Astrocyte (in vitro differentiated cells and primary cell): ENCODE measurements at regions not wholly inside any gene's neighbourhood (a gene's known extent, or its start where the extent isn't known, plus 50 kb on each side); places are given as distances from the start of the nearest gene placed in this dataset.

Source experiments
- DNase-seq: peaks from one replicate; pipeline ENCODE4 v3.0.0-alpha.2; 2010; ENCODE audit warnings: low read depth
- FAIRE-seq: peaks from 2 replicates; lab custom pipeline; 2011; peaks lifted over from hg19 to GRCh38; lab: Jason Lieb, UNC
- H2AFZ ChIP-seq: 2 replicates; pipeline ENCODE4 v1.6.0; 2012; ENCODE audit warnings: low read depth, low read length, inconsistent platforms
- H3K27ac ChIP-seq: 2 replicates; pipeline ENCODE4 v1.5.1; 2011; ENCODE audit warnings: low read depth, low read length, inconsistent platforms
- H3K27me3 ChIP-seq: 2 replicates; pipeline ENCODE4 v1.6.0; 2011; ENCODE audit warnings: low read length, inconsistent platforms; ENCODE audit not compliant: insufficient read depth
- H3K36me3 ChIP-seq: 2 replicates; pipeline ENCODE4 v1.5.1; 2011; ENCODE audit warnings: low read length, inconsistent platforms; ENCODE audit not compliant: insufficient read depth
- H3K4me1 ChIP-seq: 2 replicates; pipeline ENCODE4 v1.5.1; 2011; ENCODE audit warnings: low read length, inconsistent platforms; ENCODE audit not compliant: insufficient read depth
- H3K4me2 ChIP-seq: 2 replicates; pipeline ENCODE4 v1.6.0; 2012; ENCODE audit warnings: low read length, inconsistent platforms
- H3K4me3 ChIP-seq: 2 replicates; pipeline ENCODE4 v1.5.1; 2011; ENCODE audit warnings: low read depth, mild to moderate bottlenecking, low read length, inconsistent platforms; ENCODE audit not compliant: insufficient read depth
- H3K79me2 ChIP-seq: 2 replicates; pipeline ENCODE4 v1.6.0; 2012; ENCODE audit warnings: mild to moderate bottlenecking, low read length, inconsistent platforms; ENCODE audit not compliant: insufficient read depth
- H3K9ac ChIP-seq: 2 replicates; pipeline ENCODE4 v1.6.0; 2012; ENCODE audit warnings: mild to moderate bottlenecking, low read length, inconsistent platforms
- H3K9me3 ChIP-seq: 2 replicates; pipeline ENCODE4 v1.5.1; 2012; ENCODE audit warnings: low read depth, mild to moderate bottlenecking, low read length, inconsistent platforms; ENCODE audit not compliant: insufficient read depth
- H4K20me1 ChIP-seq: 2 replicates; pipeline ENCODE4 v1.6.0; 2012; ENCODE audit warnings: low read length, inconsistent platforms; ENCODE audit not compliant: insufficient read depth
- H3K27ac Mint-ChIP-seq: one replicate; pipeline ENCODE4 v1.8.0; 2021; ENCODE audit warnings: mild to moderate bottlenecking, mixed read lengths; ENCODE audit not compliant: unreplicated experiment
- H3K27me3 Mint-ChIP-seq: one replicate; pipeline ENCODE4 v1.8.0; 2021; ENCODE audit warnings: low read depth, mixed read lengths; ENCODE audit not compliant: unreplicated experiment
- H3K36me3 Mint-ChIP-seq: one replicate; pipeline ENCODE4 v1.8.0; 2021; ENCODE audit warnings: low read depth, mixed read lengths; ENCODE audit not compliant: unreplicated experiment
- H3K4me1 Mint-ChIP-seq: one replicate; pipeline ENCODE4 v1.8.0; 2021; ENCODE audit warnings: low read depth, mixed read lengths; ENCODE audit not compliant: unreplicated experiment
- H3K4me3 Mint-ChIP-seq: one replicate; pipeline ENCODE4 v1.8.0; 2021; ENCODE audit warnings: mild to moderate bottlenecking, moderate library complexity, mixed read lengths; ENCODE audit not compliant: unreplicated experiment
- H3K9me3 Mint-ChIP-seq: one replicate; pipeline ENCODE4 v1.8.0; 2021; ENCODE audit warnings: mild to moderate bottlenecking, mixed read lengths; ENCODE audit not compliant: unreplicated experiment
- EZH2 ChIP-seq: IDR thresholded peaks from 2 replicates; pipeline ENCODE4 v1.6.1; 2012; ENCODE audit warnings: mild to moderate bottlenecking, low read length, inconsistent platforms; ENCODE audit not compliant: insufficient read depth
- TF ChIP-seq, protein P1 (sequence below): IDR thresholded peaks from 2 replicates; pipeline ENCODE4 v1.5.1; 2011; ENCODE audit warnings: low read depth, mild to moderate bottlenecking, inconsistent platforms, low read length, moderate library complexity; ENCODE audit not compliant: insufficient read depth

GRCh38 chr9:135183528-135184180 is 96.2 kb downstream of the OLFM1 start:
- FAIRE-seq, result no peak
- no peak overlapping the region for H3K27ac ChIP-seq

GRCh38 chr9:135184181-135185053 is 96.9 kb downstream of the OLFM1 start:
- no peak for TF ChIP-seq EZH2
- TF ChIP-seq, protein P1, sequence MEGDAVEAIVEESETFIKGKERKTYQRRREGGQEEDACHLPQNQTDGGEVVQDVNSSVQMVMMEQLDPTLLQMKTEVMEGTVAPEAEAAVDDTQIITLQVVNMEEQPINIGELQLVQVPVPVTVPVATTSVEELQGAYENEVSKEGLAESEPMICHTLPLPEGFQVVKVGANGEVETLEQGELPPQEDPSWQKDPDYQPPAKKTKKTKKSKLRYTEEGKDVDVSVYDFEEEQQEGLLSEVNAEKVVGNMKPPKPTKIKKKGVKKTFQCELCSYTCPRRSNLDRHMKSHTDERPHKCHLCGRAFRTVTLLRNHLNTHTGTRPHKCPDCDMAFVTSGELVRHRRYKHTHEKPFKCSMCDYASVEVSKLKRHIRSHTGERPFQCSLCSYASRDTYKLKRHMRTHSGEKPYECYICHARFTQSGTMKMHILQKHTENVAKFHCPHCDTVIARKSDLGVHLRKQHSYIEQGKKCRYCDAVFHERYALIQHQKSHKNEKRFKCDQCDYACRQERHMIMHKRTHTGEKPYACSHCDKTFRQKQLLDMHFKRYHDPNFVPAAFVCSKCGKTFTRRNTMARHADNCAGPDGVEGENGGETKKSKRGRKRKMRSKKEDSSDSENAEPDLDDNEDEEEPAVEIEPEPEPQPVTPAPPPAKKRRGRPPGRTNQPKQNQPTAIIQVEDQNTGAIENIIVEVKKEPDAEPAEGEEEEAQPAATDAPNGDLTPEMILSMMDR, result no peak
- Mint-ChIP-seq H3K9me3 (no peaks in the 10 kb centered on the region), H3K4me3 (no peak overlapping the region), H3K4me1 (no peaks in the 10 kb centered on the region), H3K27ac (no peak overlapping the region), H3K36me3 (no peaks in the 10 kb centered on the region), H3K27me3 (peaks cover 61% of the 10 kb centered on the region)
- Histone ChIP-seq H3K4me2 (no peak overlapping the region), H3K4me1 (no peaks in the 10 kb centered on the region), H3K36me3 (no peaks in the 10 kb centered on the region), H3K27me3 (peaks cover 3% of the 10 kb centered on the region), H3K79me2 (no peaks in the 10 kb centered on the region), H2AFZ (no peak overlapping the region), H4K20me1 (no peaks in the 10 kb centered on the region), H3K27ac (no peak overlapping the region), H3K9ac (no peak overlapping the region), H3K9me3 (no peaks in the 10 kb centered on the region), H3K4me3 (no peak overlapping the region)
- DNase-seq, result no peak
- FAIRE-seq, result no peak

More at GRCh38 chr9:135183528-135184180, 96.2 kb downstream of the OLFM1 start:
- TF ChIP-seq, protein P1, result no peak
- no peak for TF ChIP-seq EZH2
- Histone ChIP-seq H3K27me3 (peaks cover 3% of the 10 kb centered on the region), H3K9ac (no peak overlapping the region), H3K9me3 (no peaks in the 10 kb centered on the region), H2AFZ (no peak overlapping the region), H3K4me2 (no peak overlapping the region), H3K79me2 (no peaks in the 10 kb centered on the region), H4K20me1 (no peaks in the 10 kb centered on the region), H3K36me3 (no peaks in the 10 kb centered on the region), H3K4me1 (no peaks in the 10 kb centered on the region), H3K4me3 (no peak overlapping the region)
- DNase-seq, result no peak
- Mint-ChIP-seq H3K4me1 (no peaks in the 10 kb centered on the region), H3K27ac (no peak overlapping the region), H3K4me3 (no peak overlapping the region), H3K36me3 (no peaks in the 10 kb centered on the region), H3K9me3 (no peaks in the 10 kb centered on the region), H3K27me3 (peaks cover 65% of the 10 kb centered on the region)

DNA sequence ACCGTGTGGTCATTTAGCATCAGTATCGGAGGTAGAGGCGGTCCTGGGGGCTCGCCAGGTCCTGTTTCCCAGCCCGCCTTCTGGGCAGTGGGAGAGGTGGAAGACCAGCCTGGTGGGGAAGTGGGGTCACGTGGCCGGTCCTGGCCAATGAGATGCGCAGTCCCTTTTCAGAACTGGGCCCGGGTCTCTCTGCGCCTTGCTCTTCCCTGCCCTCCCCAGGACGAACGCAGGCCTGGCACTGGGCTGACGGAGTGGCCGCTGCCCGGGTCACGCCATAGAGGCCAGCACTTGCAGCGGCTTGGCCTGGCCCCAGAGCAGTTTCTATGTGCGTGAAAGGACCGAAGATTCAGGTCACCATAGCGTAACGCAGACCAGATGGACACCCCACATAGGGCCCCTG is 97.6 kb downstream of the OLFM1 start:
- Mint-ChIP-seq H3K4me3 (no peak overlapping the region), H3K36me3 (no peaks in the 10 kb centered on the region), H3K9me3 (no peaks in the 10 kb centered on the region), H3K27ac (no peak overlapping the region), H3K4me1 (no peaks in the 10 kb centered on the region), H3K27me3 (peaks cover 63% of the 10 kb centered on the region)
- H3K4me2 ChIP-seq, result no peak overlapping the region
- H2AFZ ChIP-seq, result no peak overlapping the region
- no peak for FAIRE-seq
- no peaks in the 10 kb centered on the region for H3K4me1 ChIP-seq
- no peaks in the 10 kb centered on the region for H3K9me3 ChIP-seq
- DNase-seq, result no peak
- H4K20me1 ChIP-seq, result no peaks in the 10 kb centered on the region
- TF ChIP-seq EZH2, result no peak
- TF ChIP-seq, protein P1, result no peak
- no peak overlapping the region for H3K9ac ChIP-seq
- H3K79me2 ChIP-seq, result no peaks in the 10 kb centered on the region
- peaks cover 3% of the 10 kb centered on the region for H3K27me3 ChIP-seq
- H3K27ac ChIP-seq, result no peak overlapping the region
- no peak overlapping the region for H3K4me3 ChIP-seq
- no peaks in the 10 kb centered on the region for H3K36me3 ChIP-seq
